ENCODE measurements at regions not wholly inside any gene's neighbourhood (a gene's known extent, or its start where the extent isn't known, plus 50 kb on each side); places are given as distances from the start of the nearest gene placed in this dataset.

DNA sequence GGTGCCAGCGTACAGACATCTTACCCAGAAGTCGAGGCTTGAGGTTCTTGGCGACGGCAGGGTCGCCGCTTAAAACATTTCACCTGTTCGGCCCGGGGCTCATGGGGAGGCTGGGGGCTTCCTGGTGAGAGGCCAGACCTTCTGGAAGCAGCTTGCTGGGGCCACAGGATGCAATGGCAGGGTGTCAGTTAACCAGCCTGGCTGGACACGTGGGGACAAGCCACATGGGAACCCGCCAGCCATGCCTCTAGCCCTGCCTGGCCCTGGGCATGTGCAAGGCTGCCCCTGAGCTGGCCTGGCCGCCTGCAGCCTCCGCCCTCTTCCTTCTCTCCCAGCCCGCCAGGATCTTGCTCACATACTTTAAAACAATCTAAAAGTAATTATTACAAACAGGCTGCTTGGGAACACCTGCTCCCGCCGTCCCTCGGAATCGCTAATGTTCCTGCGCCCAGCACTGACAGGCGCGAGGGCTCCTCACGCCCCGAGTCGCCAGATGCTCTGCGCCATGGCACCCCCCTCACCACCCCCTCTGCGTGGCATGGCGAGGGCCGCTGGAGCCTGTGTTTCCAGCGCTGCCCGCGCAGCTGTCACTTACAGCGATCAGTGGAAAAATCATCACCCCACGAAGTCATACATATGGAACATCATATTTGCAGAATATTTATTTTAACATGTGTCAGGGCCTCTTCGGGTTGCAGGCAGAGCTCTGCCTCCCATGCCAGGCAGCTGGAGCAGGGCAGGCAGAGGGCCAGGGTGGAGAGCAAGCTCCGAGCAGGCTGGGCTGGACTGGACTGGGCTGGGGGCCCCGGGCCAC lies 188.7 kb upstream of the GSE1 start:
- H3K9ac ChIP-seq, result no peak overlapping the region
- H3K9me2 ChIP-seq, result no peaks in the 10 kb centered on the region
- H3K36me3 ChIP-seq (replicated peaks in 1 of 2; ENCODE audit: control insufficient read depth in 1 of 2, insufficient read depth in 2 of 2, low read length in 1 of 2), result no peaks in the 10 kb centered on the region
- H3K4me2 ChIP-seq, result no peak overlapping the region
- peak overlapping the region in 1 of 2 experiments; percentile 63; a peak in 2 of 4 replicates for H3K27ac ChIP-seq (ENCODE audit: low read depth in 2 of 2, low read length in 1 of 2)
- 86% methylated on average over 22 of the region's 35 CpGs for WGBS (ENCODE audit: low lambda C conversion rate)
- no peaks in the 10 kb centered on the region for H3K9me3 ChIP-seq
- H2AFZ ChIP-seq (ENCODE audit: low read depth), result no peak overlapping the region
- TF ChIP-seq MXI1 (IDR thresholded peaks at IDR 0.05; ENCODE audit: low read depth, low read length) (peak; percentile 67; the same call in 1 of the 2 replicates), ZBTB33 (IDR thresholded peaks at IDR 0.05; ENCODE audit: borderline replicate concordance, low read depth) (no peak)
- H3F3A ChIP-seq (replicated peaks; ENCODE audit: insufficient read depth), result no peaks in the 10 kb centered on the region
- peaks cover 0 to 44% of the 10 kb centered on the region in 2 experiments; a peak in 2 of 4 replicates for H3K4me1 ChIP-seq (ENCODE audit: control insufficient read depth in 1 of 2, insufficient read depth in 2 of 2, low read depth in 1 of 2, low read length in 1 of 2)
- no peaks in the 10 kb centered on the region for H3K79me2 ChIP-seq (ENCODE audit: insufficient read depth)
- H3K4me3 ChIP-seq (ENCODE audit: low read depth in 2 of 2, low read length in 1 of 2), result no peak overlapping the region
- no peaks in the 10 kb centered on the region for H3K27me3 ChIP-seq (ENCODE audit: insufficient read depth)
- peaks cover 8% of the 10 kb centered on the region; the same call in 1 of the 2 replicates for H4K20me1 ChIP-seq (ENCODE audit: insufficient read depth)
- CTCF ChIA-PET, result interaction anchor here (0.7 to 4.2 kb wide), 9 partner anchors 9 to 309 kb away, joined by 3 to 16 read pairs (median 4); no protein-coding TSS in a partner anchor
- peak; percentile 65 for DNase-seq
- POLR2A ChIA-PET, result no interaction called here

- no peaks in the 10 kb centered on the region for H3K9me3 ChIP-seq
- ChIA-PET CTCF (interaction anchor here (0.7 to 4.2 kb wide), 9 partner anchors 9 to 310 kb away, joined by 3 to 16 read pairs (median 3); no protein-coding TSS in a partner anchor), POLR2A (no interaction called here)
- H3K27me3 ChIP-seq (ENCODE audit: insufficient read depth), result no peaks in the 10 kb centered on the region
- no peaks in the 10 kb centered on the region for H3F3A ChIP-seq (replicated peaks; ENCODE audit: insufficient read depth)
- no peak for DNase-seq
- no peak overlapping the region for H3K4me2 ChIP-seq
- no peaks in the 10 kb centered on the region for H3K79me2 ChIP-seq (ENCODE audit: insufficient read depth)
- no peaks in the 10 kb centered on the region for H3K36me3 ChIP-seq (replicated peaks in 1 of 2; ENCODE audit: control insufficient read depth in 1 of 2, insufficient read depth in 2 of 2, low read length in 1 of 2)
- H4K20me1 ChIP-seq (ENCODE audit: insufficient read depth), result peaks cover 8% of the 10 kb centered on the region; the same call in 1 of the 2 replicates
- H3K4me3 ChIP-seq (ENCODE audit: low read depth in 2 of 2, low read length in 1 of 2), result no peak overlapping the region
- peaks cover 0 to 51% of the 10 kb centered on the region in 2 experiments; a peak in 2 of 4 replicates for H3K4me1 ChIP-seq (ENCODE audit: control insufficient read depth in 1 of 2, insufficient read depth in 2 of 2, low read depth in 1 of 2, low read length in 1 of 2)
- peak overlapping the region in 1 of 2 experiments; percentile 22; a peak in 2 of 4 replicates for H3K27ac ChIP-seq (ENCODE audit: low read depth in 2 of 2, low read length in 1 of 2)
- whole genome bisulfite sequencing (ENCODE audit: low lambda C conversion rate), result 85% methylated on average over 9 of the region's 17 CpGs
- TF ChIP-seq NRF1 (IDR thresholded peaks at IDR 0.05; ENCODE audit: low read depth, low read length), result no peak
- no peak for TF ChIP-seq IRF3 (IDR thresholded peaks at IDR 0.05; ENCODE audit: low read depth, low read length)
- no peak for TF ChIP-seq FOXM1 (IDR thresholded peaks at IDR 0.05; ENCODE audit: low read depth)
- no peak for TF ChIP-seq FOXJ3 (CRISPR knock-in tag; IDR thresholded peaks at IDR 0.05)
- H3K9me2 ChIP-seq, result no peaks in the 10 kb centered on the region
- no peak overlapping the region for H3K9ac ChIP-seq
- H2AFZ ChIP-seq (ENCODE audit: low read depth), result no peak overlapping the region
These were observed 188.0 kb upstream of the GSE1 start for GRCh38 chr16:85425074-85425662.
